AG04450 (cell line): ENCODE measurements at regions not wholly inside any gene's neighbourhood (a gene's known extent, or its start where the extent isn't known, plus 50 kb on each side); places are given as distances from the start of the nearest gene placed in this dataset.

Experiments used
- CTCF ChIA-PET: fragments of 300-600, 350-600 bp; formaldehyde crosslinking; extraction: SDS; loops from one replicate; lab custom pipeline; 2022; ENCODE audit warnings: antibody characterized with exemption, inconsistent platforms; lab: Charles Lee
- POLR2A ChIA-PET: fragments of 350-600 bp; formaldehyde crosslinking; extraction: SDS; loops from one replicate; lab custom pipeline; 2021; ENCODE audit warnings: antibody characterized with exemption, inconsistent platforms; lab: Yijun Ruan, JAX
- DNase-seq: peaks from one replicate; pipeline ENCODE4 v3.0.0-alpha.2; 2011; ENCODE audit warnings: low read depth, low spot score
- H3K27ac ChIP-seq: one replicate; pipeline ENCODE4 v1.5.1; 2012; ENCODE audit warnings: low read depth, low read length, control low read depth
- H3K27me3 ChIP-seq: one replicate; pipeline ENCODE4 v1.6.0; 2012; ENCODE audit warnings: low read length; ENCODE audit not compliant: control insufficient read depth, insufficient read depth
- H3K4me3 ChIP-seq: 2 replicates; pipeline ENCODE4 v1.5.1; 2011; ENCODE audit warnings: mild to moderate bottlenecking, low read depth, low read length, control low read depth
- H3K9me3 ChIP-seq: 2 replicates; pipeline ENCODE4 v1.5.1; 2012; ENCODE audit warnings: low read length; ENCODE audit not compliant: control insufficient read depth, insufficient read depth
- TF ChIP-seq, protein P1 (sequence below): IDR thresholded peaks from 2 replicates; pipeline ENCODE4 v1.5.1; 2011; ENCODE audit warnings: low read depth, low read length, control low read depth, inconsistent platforms

DNA sequence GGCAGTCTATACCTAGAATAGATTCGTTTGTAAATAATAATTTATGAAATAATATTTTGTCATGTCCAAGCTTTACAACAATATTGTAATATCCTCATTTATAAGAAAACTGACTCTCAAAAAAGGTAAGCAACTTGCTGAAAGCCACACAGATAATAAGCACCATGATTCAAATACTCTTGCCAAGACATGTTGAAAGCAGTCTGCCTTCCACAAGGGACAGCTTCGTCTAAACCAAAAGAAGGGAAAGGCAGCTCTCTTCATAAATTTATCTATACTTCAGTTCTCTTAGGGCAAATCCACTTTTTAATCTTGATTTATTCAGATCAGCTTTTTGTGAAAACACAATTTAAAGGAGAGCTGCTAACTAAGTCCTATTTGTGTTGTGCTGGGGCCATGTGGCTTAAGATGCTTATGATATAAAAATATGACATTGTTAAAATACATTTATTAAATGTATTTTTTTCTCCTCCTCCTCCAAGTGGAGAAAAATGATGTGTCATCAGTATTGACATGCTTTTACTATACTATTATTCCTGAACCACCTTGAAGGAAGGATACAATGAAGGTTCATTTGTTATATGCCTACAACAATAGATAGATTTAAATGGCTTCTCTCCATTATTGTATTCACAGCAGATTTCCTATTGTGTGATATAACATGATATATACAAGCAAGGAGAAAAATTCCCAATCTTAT lies 737.0 kb downstream of the HDGFL1 start:
- Histone ChIP-seq H3K27ac (no peak overlapping the region), H3K9me3 (no peaks in the 10 kb centered on the region), H3K27me3 (no peaks in the 10 kb centered on the region), H3K4me3 (no peak overlapping the region)
- ChIA-PET CTCF (no interaction called here), POLR2A (no interaction called here)
- no peak for DNase-seq
- TF ChIP-seq, protein P1, sequence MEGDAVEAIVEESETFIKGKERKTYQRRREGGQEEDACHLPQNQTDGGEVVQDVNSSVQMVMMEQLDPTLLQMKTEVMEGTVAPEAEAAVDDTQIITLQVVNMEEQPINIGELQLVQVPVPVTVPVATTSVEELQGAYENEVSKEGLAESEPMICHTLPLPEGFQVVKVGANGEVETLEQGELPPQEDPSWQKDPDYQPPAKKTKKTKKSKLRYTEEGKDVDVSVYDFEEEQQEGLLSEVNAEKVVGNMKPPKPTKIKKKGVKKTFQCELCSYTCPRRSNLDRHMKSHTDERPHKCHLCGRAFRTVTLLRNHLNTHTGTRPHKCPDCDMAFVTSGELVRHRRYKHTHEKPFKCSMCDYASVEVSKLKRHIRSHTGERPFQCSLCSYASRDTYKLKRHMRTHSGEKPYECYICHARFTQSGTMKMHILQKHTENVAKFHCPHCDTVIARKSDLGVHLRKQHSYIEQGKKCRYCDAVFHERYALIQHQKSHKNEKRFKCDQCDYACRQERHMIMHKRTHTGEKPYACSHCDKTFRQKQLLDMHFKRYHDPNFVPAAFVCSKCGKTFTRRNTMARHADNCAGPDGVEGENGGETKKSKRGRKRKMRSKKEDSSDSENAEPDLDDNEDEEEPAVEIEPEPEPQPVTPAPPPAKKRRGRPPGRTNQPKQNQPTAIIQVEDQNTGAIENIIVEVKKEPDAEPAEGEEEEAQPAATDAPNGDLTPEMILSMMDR: no peak

DNA sequence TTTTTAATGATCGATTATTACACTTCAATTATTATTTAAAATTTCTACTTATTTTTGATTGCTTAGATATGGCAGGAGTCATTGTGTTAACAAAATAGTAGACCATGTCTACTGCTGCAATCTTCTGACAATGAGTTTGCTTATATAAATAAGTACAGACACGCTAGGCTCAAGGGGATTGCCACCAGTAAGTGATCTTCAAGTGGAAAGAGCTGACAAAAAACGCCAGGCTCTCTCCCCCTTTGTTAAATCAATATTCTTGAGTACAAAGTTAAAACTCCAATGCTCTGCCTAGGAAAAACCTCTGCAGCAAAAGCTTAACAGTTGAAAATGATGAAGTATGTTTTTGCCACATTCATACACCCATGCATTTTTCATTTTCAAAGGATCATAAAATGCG lies 738.1 kb downstream of the HDGFL1 start:
- TF ChIP-seq, protein P1: no peak
- Histone ChIP-seq H3K9me3 (no peaks in the 10 kb centered on the region), H3K27ac (no peak overlapping the region), H3K27me3 (no peaks in the 10 kb centered on the region), H3K4me3 (no peak overlapping the region)
- ChIA-PET POLR2A (no interaction called here), CTCF (no interaction called here)
- DNase-seq: no peak

- H3K27ac ChIP-seq: no peak overlapping the region
- CTCF ChIA-PET: no interaction called here
- H3K4me3 ChIP-seq: no peak overlapping the region
- no peaks in the 10 kb centered on the region for H3K9me3 ChIP-seq
- POLR2A ChIA-PET: no interaction called here
- no peaks in the 10 kb centered on the region for H3K27me3 ChIP-seq
- DNase-seq: no peak
- TF ChIP-seq, protein P1: no peak
Measured at GRCh38 chr6:23308166-23308565, 738.8 kb downstream of the HDGFL1 start.

GRCh38 chr6:23311211-23311610 lies 741.8 kb downstream of the HDGFL1 start:
- no peaks in the 10 kb centered on the region for H3K27me3 ChIP-seq
- POLR2A ChIA-PET: no interaction called here

DNA sequence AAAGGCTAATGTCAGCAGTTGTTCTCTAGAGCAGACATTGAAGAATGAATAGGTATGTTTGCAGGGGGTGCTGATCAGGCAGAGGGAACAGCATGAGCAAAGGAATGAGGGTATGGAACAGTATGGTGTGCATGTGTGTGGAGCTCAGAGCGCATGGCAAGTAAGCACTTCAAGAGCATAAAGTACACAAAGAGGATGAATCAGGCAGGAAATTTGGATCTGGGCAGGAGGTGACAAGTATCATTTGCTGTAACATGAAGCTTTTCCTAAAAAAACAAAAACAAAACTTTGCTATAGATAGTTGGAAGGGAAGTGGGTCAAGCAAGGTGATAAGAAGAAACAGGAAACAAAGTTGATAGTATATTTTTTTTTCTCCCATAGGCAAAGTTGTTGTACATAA lies 746.8 kb downstream of the HDGFL1 start:
- no peak overlapping the region for H3K27ac ChIP-seq
- no peak overlapping the region for H3K4me3 ChIP-seq
- no peaks in the 10 kb centered on the region for H3K9me3 ChIP-seq
- no peak for DNase-seq
- POLR2A ChIA-PET: no interaction called here
- CTCF ChIA-PET: no interaction called here
- H3K27me3 ChIP-seq: no peaks in the 10 kb centered on the region
- TF ChIP-seq, protein P1: no peak

More at GRCh38 chr6:23311211-23311610, 741.8 kb downstream of the HDGFL1 start:
- Histone ChIP-seq H3K9me3 (no peaks in the 10 kb centered on the region), H3K27ac (no peak overlapping the region), H3K4me3 (no peak overlapping the region)
- CTCF ChIA-PET: no interaction called here
- TF ChIP-seq, protein P1: no peak
- DNase-seq: no peak
